C4-2B (cell line): ENCODE measurements at regions not wholly inside any gene's neighbourhood (a gene's known extent, or its start where the extent isn't known, plus 50 kb on each side); places are given as distances from the start of the nearest gene placed in this dataset.

Source experiments
- CTCF ChIP-seq: fragments of 450-650 bp; conservative IDR thresholded peaks from 2 replicates; pipeline ENCODE4 v1.5.1; 2017; ENCODE audit warnings: mild to moderate bottlenecking
- ZFX ChIP-seq: fragments of 450-650 bp; IDR thresholded peaks from 2 replicates; pipeline ENCODE4 v1.6.1; 2017

- no peak for TF ChIP-seq CTCF
- TF ChIP-seq ZFX: no peak
These were observed 262.9 kb upstream of the ATP10A start for GRCh38 chr15:26126070-26126469.
